ENCODE measurements at regions not wholly inside any gene's neighbourhood (a gene's known extent, or its start where the extent isn't known, plus 50 kb on each side); places are given as distances from the start of the nearest gene placed in this dataset.

DNA sequence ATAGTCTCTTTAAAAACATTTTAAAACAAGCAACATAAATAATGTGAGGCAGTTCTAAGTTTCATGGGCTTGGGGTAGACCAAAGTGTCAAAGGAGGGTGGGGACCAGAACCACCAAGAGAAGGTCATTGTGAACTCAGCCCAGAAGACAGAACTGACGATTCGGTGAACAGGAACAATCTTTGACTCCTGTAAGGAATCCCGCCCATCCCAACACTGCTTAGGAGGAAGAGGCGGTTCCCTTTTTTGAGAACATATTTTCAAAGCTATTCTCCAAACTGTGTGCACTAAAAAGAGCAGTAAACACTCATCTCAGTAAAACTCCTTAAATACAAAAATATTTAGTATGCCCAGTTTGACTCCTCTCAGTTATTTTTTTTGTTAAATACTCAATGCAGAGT lies 176.5 kb upstream of the TLE4 start:
- TF ChIP-seq, protein P1, sequence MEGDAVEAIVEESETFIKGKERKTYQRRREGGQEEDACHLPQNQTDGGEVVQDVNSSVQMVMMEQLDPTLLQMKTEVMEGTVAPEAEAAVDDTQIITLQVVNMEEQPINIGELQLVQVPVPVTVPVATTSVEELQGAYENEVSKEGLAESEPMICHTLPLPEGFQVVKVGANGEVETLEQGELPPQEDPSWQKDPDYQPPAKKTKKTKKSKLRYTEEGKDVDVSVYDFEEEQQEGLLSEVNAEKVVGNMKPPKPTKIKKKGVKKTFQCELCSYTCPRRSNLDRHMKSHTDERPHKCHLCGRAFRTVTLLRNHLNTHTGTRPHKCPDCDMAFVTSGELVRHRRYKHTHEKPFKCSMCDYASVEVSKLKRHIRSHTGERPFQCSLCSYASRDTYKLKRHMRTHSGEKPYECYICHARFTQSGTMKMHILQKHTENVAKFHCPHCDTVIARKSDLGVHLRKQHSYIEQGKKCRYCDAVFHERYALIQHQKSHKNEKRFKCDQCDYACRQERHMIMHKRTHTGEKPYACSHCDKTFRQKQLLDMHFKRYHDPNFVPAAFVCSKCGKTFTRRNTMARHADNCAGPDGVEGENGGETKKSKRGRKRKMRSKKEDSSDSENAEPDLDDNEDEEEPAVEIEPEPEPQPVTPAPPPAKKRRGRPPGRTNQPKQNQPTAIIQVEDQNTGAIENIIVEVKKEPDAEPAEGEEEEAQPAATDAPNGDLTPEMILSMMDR (IDR thresholded peaks at IDR 0.05) = no peak
- TF ChIP-seq EZH2 (IDR thresholded peaks at IDR 0.05) (no peak), EZH2phosphoT487 (IDR thresholded peaks at IDR 0.05) (no peak)
